K562 (cell line): ENCODE measurements at regions not wholly inside any gene's neighbourhood (a gene's known extent, or its start where the extent isn't known, plus 50 kb on each side); places are given as distances from the start of the nearest gene placed in this dataset.

Source experiments
- ATAC-seq: fragments of 200-7000 bp; cut with Tn5 transposase; 3 replicates; pipeline ENCODE4 v1.9.1; 2020; ENCODE audit warnings: moderate library complexity
- BruUV-seq: library from RNA; stranded (reverse); fragments of 400-500 nt; replicated peaks from 2 replicates; lab custom pipeline; 2021; lab: Mats Ljungman, UMichigan
- CTCF ChIA-PET: fragments of 300-600 bp; formaldehyde crosslinking; extraction: SDS; loops from one replicate; lab custom pipeline; 2021; ENCODE audit warnings: low intra/inter-chr PET ratio; lab: Yijun Ruan, JAX
- POLR2A ChIA-PET: fragments of 300-600, 350-650 bp; sonication (Branson Sonifier 250); formaldehyde crosslinking; extraction: SDS; loops from one replicate; lab custom pipeline; 2021; ENCODE audit warnings: antibody characterized with exemption, inconsistent platforms; lab: Yijun Ruan, JAX
- DNase-seq, 4 experiments: peaks; one replicate each; pipeline versions ENCODE4 v3.0.0 to v3.0.0-alpha.2; 2011 to 2018; ENCODE audit warnings: low spot score in 3 of 4, mixed read lengths in 3 of 4; ENCODE audit errors: extremely low read depth in 1 of 4
- FAIRE-seq: peaks from 2 replicates; lab custom pipeline; 2011; peaks lifted over from hg19 to GRCh38; lab: Jason Lieb, UNC
- H2AFZ ChIP-seq: 2 replicates; pipeline ENCODE4 v1.6.0; 2011; ENCODE audit warnings: low read depth, low read length, control low read depth, inconsistent platforms
- H3K27ac ChIP-seq: fragments of 200-600 bp; 3 replicates; pipeline ENCODE4 v1.8.0; 2011; ENCODE audit warnings: low read depth, mild to moderate bottlenecking, control low read depth, inconsistent platforms, low read length, moderate library complexity, mixed read lengths; ENCODE audit errors: extremely low read depth
- H3K27me3 ChIP-seq, 2 experiments: fragments of 300-600 bp in 1 of 2; 2 replicates in 1 of 2; 3 replicates in 1 of 2; pipeline versions ENCODE4 v1.6.0 to v1.8.0; 2011; ENCODE audit warnings: inconsistent platforms in 2 of 2, low read length in 2 of 2, mild to moderate bottlenecking in 1 of 2, mixed read lengths in 1 of 2, moderate library complexity in 1 of 2; ENCODE audit not compliant: control insufficient read depth in 2 of 2, insufficient read depth in 2 of 2
- H3K36me3 ChIP-seq: fragments of 300-600 bp; 3 replicates; pipeline ENCODE4 v1.8.0; 2011; ENCODE audit warnings: mild to moderate bottlenecking, low read length, inconsistent platforms; ENCODE audit not compliant: control insufficient read depth, insufficient read depth
- H3K4me1 ChIP-seq, 2 experiments: fragments of 200-600 bp in 1 of 2; replicated peaks in 1 of 2; 2 replicates in 1 of 2; 3 replicates in 1 of 2; pipeline versions ENCODE4 v1.5.1 to v1.8.0; 2011; ENCODE audit warnings: inconsistent platforms in 2 of 2, low read length in 2 of 2, mild to moderate bottlenecking in 1 of 2, mixed read lengths in 1 of 2, moderate library complexity in 1 of 2; ENCODE audit not compliant: control insufficient read depth in 2 of 2, insufficient read depth in 2 of 2
- H3K4me2 ChIP-seq: 2 replicates; pipeline ENCODE4 v1.6.1; 2011; ENCODE audit warnings: low read length, control low read depth, inconsistent platforms, mixed read lengths; ENCODE audit not compliant: insufficient read depth
- H3K4me3 ChIP-seq: fragments of 200-600 bp; sonication (generic), shearing (Covaris generic); 2 replicates; pipeline ENCODE4 v1.5.1; 2016; ENCODE audit warnings: control low read depth, inconsistent platforms
- H3K79me2 ChIP-seq: fragments of 200-600 bp; 3 replicates; pipeline ENCODE4 v1.8.0; 2011; ENCODE audit warnings: low read length, inconsistent platforms; ENCODE audit not compliant: control insufficient read depth, insufficient read depth
- H3K9ac ChIP-seq, 2 experiments: 2 replicates each; pipeline versions ENCODE4 v1.6.0 to v1.6.1; 2011; ENCODE audit warnings: low read depth in 2 of 2, low read length in 2 of 2, control low read depth in 1 of 2, inconsistent platforms in 1 of 2, mild to moderate bottlenecking in 1 of 2, mixed read lengths in 1 of 2; ENCODE audit not compliant: insufficient read depth in 1 of 2
- H3K9me1 ChIP-seq: one replicate; pipeline ENCODE4 v1.6.0; 2011; ENCODE audit warnings: inconsistent platforms, mild to moderate bottlenecking, low read length, moderate library complexity; ENCODE audit not compliant: control insufficient read depth, insufficient read depth
- H3K9me3 ChIP-seq: replicated peaks from 2 replicates; pipeline ENCODE4 v1.5.1; 2011; ENCODE audit warnings: low read depth, low read length, inconsistent platforms; ENCODE audit not compliant: control insufficient read depth, insufficient read depth
- H4K20me1 ChIP-seq: replicated peaks from 2 replicates; pipeline ENCODE4 v1.6.1; 2011; ENCODE audit warnings: low read length, inconsistent platforms, mixed read lengths; ENCODE audit not compliant: control insufficient read depth, insufficient read depth
- CBFA2T3 ChIP-seq: fragments of 450-650 bp; IDR thresholded peaks from 2 replicates; pipeline ENCODE4 v1.6.1; 2017
- KLF13 ChIP-seq: fragments of 450-650 bp; IDR thresholded peaks from 2 replicates; pipeline ENCODE4 v1.6.1; 2016; ENCODE audit warnings: missing genetic modification characterization, low read depth, mild to moderate bottlenecking, missing compliant biosample characterization, moderate library complexity, borderline replicate concordance
- MEF2D ChIP-seq: conservative IDR thresholded peaks from 2 replicates; pipeline ENCODE4 v1.6.1; 2016; ENCODE audit warnings: low read depth, missing genetic modification characterization, missing compliant biosample characterization
- RB1 ChIP-seq: fragments of 450-650 bp; IDR thresholded peaks from 2 replicates; pipeline ENCODE4 v1.6.1; 2017; ENCODE audit warnings: low read depth, mild to moderate bottlenecking
- SFPQ ChIP-seq: fragments of 200-400 bp; formaldehyde crosslinking; IDR thresholded peaks from 2 replicates; pipeline ENCODE4 v1.6.1; 2017; ENCODE audit warnings: mild to moderate bottlenecking, low read depth, low read length, moderate library complexity
- TOE1 ChIP-seq, 2 experiments: fragments of 450-650 bp in 1 of 2; sonication (generic) in 1 of 2; formaldehyde crosslinking in 1 of 2; IDR thresholded peaks; 2 replicates each; pipeline versions ENCODE4 v1.7.1 to v1.8.0; 2016 to 2022; ENCODE audit warnings: borderline replicate concordance in 2 of 2, mild to moderate bottlenecking in 2 of 2, antibody characterized with exemption in 1 of 2, inconsistent platforms in 1 of 2, low read depth in 1 of 2, missing genetic modification reagents in 1 of 2, moderate library complexity in 1 of 2
- ZNF592 ChIP-seq: fragments of 450-650 bp; IDR thresholded peaks from 2 replicates; pipeline ENCODE4 v1.6.1; 2017; ENCODE audit warnings: antibody characterized with exemption, mild to moderate bottlenecking
- WGBS: fragments of 100-300 bp; shearing (Covaris generic); methylation state at CpG from one replicate; pipeline ENCODE4 v1.1.6; 2016; ENCODE audit warnings: low coverage, mixed read lengths; ENCODE audit not compliant: insufficient coverage; ENCODE audit errors: missing lambda C conversion rate; 5-methylcytosine and 5-hydroxymethylcytosine counted together
- in situ Hi-C: fragments of 300-500 bp; cut with MboI; formaldehyde crosslinking; loops from 4 replicates; pipeline ENCODE4 v1.15.0; 2018; ENCODE audit warnings: inconsistent platforms, mixed read lengths
- intact Hi-C: fragments of 100-400 bp; cut with micrococcal nuclease; formaldehyde crosslinking; loops from 2 replicates; pipeline ENCODE4 v1.14.2; 2022
- TF ChIP-seq, protein P1 (sequence below): fragments of 200-800 bp; sonication (Bioruptor generic); IDR thresholded peaks from 2 replicates; pipeline ENCODE4 v1.6.1; 2016; ENCODE audit warnings: missing genetic modification characterization, missing compliant biosample characterization

- in situ Hi-C loops, result no loop called here
- CTCF ChIA-PET, result no interaction called here
- DNase-seq, result no peak
- no peak for TF ChIP-seq TOE1 (IDR thresholded peaks at IDR 0.05; ENCODE audit: borderline replicate concordance)
- TF ChIP-seq TOE1 (CRISPR knock-in tag; IDR thresholded peaks at IDR 0.05; ENCODE audit: borderline replicate concordance, low read depth), result no peak
- TF ChIP-seq CBFA2T3, result no peak
- TF ChIP-seq SFPQ, result no peak
- TF ChIP-seq ZNF592, result no peak
- no peak for TF ChIP-seq MEF2D (tag)
- no peak for TF ChIP-seq RB1
- TF ChIP-seq KLF13, result no peak
- TF ChIP-seq, protein P1, sequence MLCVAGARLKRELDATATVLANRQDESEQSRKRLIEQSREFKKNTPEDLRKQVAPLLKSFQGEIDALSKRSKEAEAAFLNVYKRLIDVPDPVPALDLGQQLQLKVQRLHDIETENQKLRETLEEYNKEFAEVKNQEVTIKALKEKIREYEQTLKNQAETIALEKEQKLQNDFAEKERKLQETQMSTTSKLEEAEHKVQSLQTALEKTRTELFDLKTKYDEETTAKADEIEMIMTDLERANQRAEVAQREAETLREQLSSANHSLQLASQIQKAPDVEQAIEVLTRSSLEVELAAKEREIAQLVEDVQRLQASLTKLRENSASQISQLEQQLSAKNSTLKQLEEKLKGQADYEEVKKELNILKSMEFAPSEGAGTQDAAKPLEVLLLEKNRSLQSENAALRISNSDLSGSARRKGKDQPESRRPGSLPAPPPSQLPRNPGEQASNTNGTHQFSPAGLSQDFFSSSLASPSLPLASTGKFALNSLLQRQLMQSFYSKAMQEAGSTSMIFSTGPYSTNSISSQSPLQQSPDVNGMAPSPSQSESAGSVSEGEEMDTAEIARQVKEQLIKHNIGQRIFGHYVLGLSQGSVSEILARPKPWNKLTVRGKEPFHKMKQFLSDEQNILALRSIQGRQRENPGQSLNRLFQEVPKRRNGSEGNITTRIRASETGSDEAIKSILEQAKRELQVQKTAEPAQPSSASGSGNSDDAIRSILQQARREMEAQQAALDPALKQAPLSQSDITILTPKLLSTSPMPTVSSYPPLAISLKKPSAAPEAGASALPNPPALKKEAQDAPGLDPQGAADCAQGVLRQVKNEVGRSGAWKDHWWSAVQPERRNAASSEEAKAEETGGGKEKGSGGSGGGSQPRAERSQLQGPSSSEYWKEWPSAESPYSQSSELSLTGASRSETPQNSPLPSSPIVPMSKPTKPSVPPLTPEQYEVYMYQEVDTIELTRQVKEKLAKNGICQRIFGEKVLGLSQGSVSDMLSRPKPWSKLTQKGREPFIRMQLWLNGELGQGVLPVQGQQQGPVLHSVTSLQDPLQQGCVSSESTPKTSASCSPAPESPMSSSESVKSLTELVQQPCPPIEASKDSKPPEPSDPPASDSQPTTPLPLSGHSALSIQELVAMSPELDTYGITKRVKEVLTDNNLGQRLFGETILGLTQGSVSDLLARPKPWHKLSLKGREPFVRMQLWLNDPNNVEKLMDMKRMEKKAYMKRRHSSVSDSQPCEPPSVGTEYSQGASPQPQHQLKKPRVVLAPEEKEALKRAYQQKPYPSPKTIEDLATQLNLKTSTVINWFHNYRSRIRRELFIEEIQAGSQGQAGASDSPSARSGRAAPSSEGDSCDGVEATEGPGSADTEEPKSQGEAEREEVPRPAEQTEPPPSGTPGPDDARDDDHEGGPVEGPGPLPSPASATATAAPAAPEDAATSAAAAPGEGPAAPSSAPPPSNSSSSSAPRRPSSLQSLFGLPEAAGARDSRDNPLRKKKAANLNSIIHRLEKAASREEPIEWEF (CRISPR knock-in tag), result no peak
Observed at GRCh38 chr6:22966691-22967422, 397.5 kb downstream of the HDGFL1 start.

More at GRCh38 chr6:22966691-22967422, 397.5 kb downstream of the HDGFL1 start:
- Histone ChIP-seq H3K36me3 (no peaks in the 10 kb centered on the region), H3K9ac (no peak overlapping the region), H2AFZ (no peak overlapping the region), H3K27ac (no peak overlapping the region), H3K9me1 (no peaks in the 10 kb centered on the region), H3K4me1 (no peaks in the 10 kb centered on the region), H4K20me1 (no peaks in the 10 kb centered on the region), H3K27me3 (no peaks in the 10 kb centered on the region), H3K4me2 (no peak overlapping the region), H3K79me2 (no peaks in the 10 kb centered on the region), H3K4me3 (no peak overlapping the region), H3K9me3 (no peaks in the 10 kb centered on the region; the same call in 1 of the 2 replicates)
- BruUV-seq, result no TSS peak
- intact Hi-C loops, result no loop called here
- POLR2A ChIA-PET, result no interaction called here
- FAIRE-seq (no peak), ATAC-seq (no peak)
- 2% methylated on average over 3 of the region's 3 CpGs for WGBS
